KMS-11 (cell line): ENCODE measurements at regions not wholly inside any gene's neighbourhood (a gene's known extent, or its start where the extent isn't known, plus 50 kb on each side); places are given as distances from the start of the nearest gene placed in this dataset.

Experiments
- H2AFZ ChIP-seq: fragments of 200-600 bp; sonication (generic); 2 replicates; pipeline ENCODE4 v1.6.1; 2016; ENCODE audit warnings: antibody characterized with exemption, mixed run types, low read depth
- H3K27ac ChIP-seq: fragments of 200-600 bp; sonication (generic); 2 replicates; pipeline ENCODE4 v1.6.1; 2016; ENCODE audit warnings: mild to moderate bottlenecking, mixed run types
- H3K27me3 ChIP-seq: fragments of 200-600 bp; sonication (generic); 2 replicates; pipeline ENCODE4 v1.6.1; 2017; ENCODE audit warnings: mild to moderate bottlenecking, low read depth, mixed run types, moderate library complexity; ENCODE audit not compliant: insufficient read depth
- H3K36me3 ChIP-seq: fragments of 200-600 bp; sonication (generic); 2 replicates; pipeline ENCODE4 v1.6.1; 2017; ENCODE audit warnings: mild to moderate bottlenecking, mixed run types; ENCODE audit not compliant: insufficient read depth
- H3K4me1 ChIP-seq: fragments of 200-600 bp; sonication (generic); 2 replicates; pipeline ENCODE4 v1.6.1; 2016; ENCODE audit warnings: mild to moderate bottlenecking, low read depth, mixed run types; ENCODE audit not compliant: poor library complexity, severe bottlenecking
- H3K4me2 ChIP-seq: fragments of 200-600 bp; sonication (generic); 2 replicates; pipeline ENCODE4 v1.7.0; 2016; ENCODE audit warnings: mild to moderate bottlenecking, mixed run types
- H3K4me3 ChIP-seq: fragments of 200-600 bp; sonication (generic); IDR thresholded peaks from 2 replicates; pipeline ENCODE4 v1.6.1; 2017; ENCODE audit warnings: low read depth, low read length, mixed read lengths; ENCODE audit not compliant: insufficient read depth
- H3K79me2 ChIP-seq: fragments of 200-600 bp; sonication (generic); 2 replicates; pipeline ENCODE4 v1.6.1; 2016; ENCODE audit warnings: low read depth, mixed run types; ENCODE audit not compliant: insufficient read depth
- H3K9ac ChIP-seq: fragments of 200-600 bp; sonication (generic); 2 replicates; pipeline ENCODE4 v1.6.1; 2016; ENCODE audit warnings: mild to moderate bottlenecking, mixed run types
- H4K20me1 ChIP-seq: fragments of 200-600 bp; sonication (generic); 2 replicates; pipeline ENCODE4 v1.6.1; 2016; ENCODE audit warnings: mild to moderate bottlenecking, mixed run types; ENCODE audit not compliant: insufficient read depth
- CTCF ChIP-seq: fragments of 200-600 bp; sonication (generic); conservative IDR thresholded peaks from 2 replicates; pipeline ENCODE4 v1.6.1; 2017; ENCODE audit warnings: low read depth, mild to moderate bottlenecking, antibody characterized with exemption, low read length, moderate library complexity, mixed read lengths

GRCh38 chr7:142319970-142320369 is 62.1 kb upstream of the PRSS58 start:
- H3K36me3 ChIP-seq = no peaks in the 10 kb centered on the region
- no peak overlapping the region for H3K4me3 ChIP-seq
- H2AFZ ChIP-seq = no peak overlapping the region
- no peak overlapping the region for H3K9ac ChIP-seq
- no peaks in the 10 kb centered on the region for H4K20me1 ChIP-seq
- H3K4me2 ChIP-seq = no peak overlapping the region
- no peaks in the 10 kb centered on the region for H3K4me1 ChIP-seq
- peak; percentile 33 for TF ChIP-seq CTCF
- H3K27ac ChIP-seq = no peak overlapping the region
- H3K79me2 ChIP-seq = no peaks in the 10 kb centered on the region
- H3K27me3 ChIP-seq = no peaks in the 10 kb centered on the region

GRCh38 chr7:142314281-142314680 is 56.4 kb upstream of the PRSS58 start:
- Histone ChIP-seq H4K20me1 (no peaks in the 10 kb centered on the region), H3K27me3 (no peaks in the 10 kb centered on the region), H3K9ac (no peak overlapping the region), H2AFZ (no peak overlapping the region), H3K4me1 (no peaks in the 10 kb centered on the region), H3K79me2 (no peaks in the 10 kb centered on the region), H3K4me2 (no peak overlapping the region), H3K4me3 (no peak overlapping the region), H3K27ac (no peak overlapping the region), H3K36me3 (no peaks in the 10 kb centered on the region)
- TF ChIP-seq CTCF = no peak

GRCh38 chr7:142313528-142313927 is 55.7 kb upstream of the PRSS58 start:
- no peaks in the 10 kb centered on the region for H3K27me3 ChIP-seq
- no peak overlapping the region for H3K4me2 ChIP-seq
- no peaks in the 10 kb centered on the region for H3K4me1 ChIP-seq
- H2AFZ ChIP-seq = no peak overlapping the region
- TF ChIP-seq CTCF = no peak
- H3K79me2 ChIP-seq = no peaks in the 10 kb centered on the region
- no peaks in the 10 kb centered on the region for H3K36me3 ChIP-seq
- H3K27ac ChIP-seq = no peak overlapping the region
- no peak overlapping the region for H3K4me3 ChIP-seq
- H4K20me1 ChIP-seq = no peaks in the 10 kb centered on the region
- no peak overlapping the region for H3K9ac ChIP-seq

- Histone ChIP-seq H3K27ac (no peak overlapping the region), H3K4me3 (no peak overlapping the region), H3K27me3 (no peaks in the 10 kb centered on the region), H3K4me1 (no peaks in the 10 kb centered on the region), H4K20me1 (no peaks in the 10 kb centered on the region), H3K9ac (no peak overlapping the region), H2AFZ (no peak overlapping the region), H3K79me2 (no peaks in the 10 kb centered on the region), H3K4me2 (no peak overlapping the region), H3K36me3 (no peaks in the 10 kb centered on the region)
- no peak for TF ChIP-seq CTCF
Measured at GRCh38 chr7:142311876-142312275, 54.0 kb upstream of the PRSS58 start.

- H3K4me3 ChIP-seq = no peak overlapping the region
- no peak for TF ChIP-seq CTCF
- H4K20me1 ChIP-seq = no peaks in the 10 kb centered on the region
- H3K4me1 ChIP-seq = no peaks in the 10 kb centered on the region
- no peaks in the 10 kb centered on the region for H3K27me3 ChIP-seq
- no peak overlapping the region for H3K4me2 ChIP-seq
- no peak overlapping the region for H3K9ac ChIP-seq
- H2AFZ ChIP-seq = no peak overlapping the region
- no peaks in the 10 kb centered on the region for H3K79me2 ChIP-seq
- H3K27ac ChIP-seq = no peak overlapping the region
- H3K36me3 ChIP-seq = no peaks in the 10 kb centered on the region
Measured at GRCh38 chr7:142308918-142309317, 51.1 kb upstream of the PRSS58 start.
